Panc1 (cell line): ENCODE measurements at regions not wholly inside any gene's neighbourhood (a gene's known extent, or its start where the extent isn't known, plus 50 kb on each side); places are given as distances from the start of the nearest gene placed in this dataset.

Experiments
- ATAC-seq: fragments of 200-7000 bp; cut with Tn5 transposase; 2 replicates; pipeline ENCODE4 v1.9.1; 2020; ENCODE audit warnings: mild to moderate bottlenecking, moderate library complexity
- BruUV-seq: library from RNA; stranded (reverse); fragments of 400-500 nt; replicated peaks from 2 replicates; lab custom pipeline; 2021; lab: Mats Ljungman, UMichigan
- CTCF ChIA-PET: fragments of 300-600 bp; sonication (Branson Sonifier 250); formaldehyde crosslinking; loops from one replicate; lab custom pipeline; 2022; ENCODE audit warnings: antibody characterized with exemption; lab: Charles Lee
- POLR2A ChIA-PET: fragments of 300-600 bp; sonication (Branson Sonifier 250); formaldehyde crosslinking; loops from one replicate; lab custom pipeline; 2022; ENCODE audit warnings: antibody characterized with exemption; lab: Charles Lee
- DNase-seq: peaks from one replicate; pipeline ENCODE4 v3.0.0-alpha.2; 2010; ENCODE audit warnings: low read depth, low spot score
- H3K27ac ChIP-seq: 2 replicates; pipeline ENCODE4 v1.5.1; 2011; ENCODE audit warnings: mild to moderate bottlenecking, low read length, inconsistent platforms
- H3K27me3 ChIP-seq: fragments of 200-500 bp; sonication (Bioruptor generic); 2 replicates; pipeline ENCODE4 v1.6.0; 2014; ENCODE audit warnings: low read length, inconsistent platforms; ENCODE audit not compliant: control insufficient read depth, insufficient read depth
- H3K36me3 ChIP-seq: fragments of 200-500 bp; sonication (Bioruptor generic); 2 replicates; pipeline ENCODE4 v1.5.1; 2014; ENCODE audit warnings: inconsistent platforms, mild to moderate bottlenecking, low read length, moderate library complexity; ENCODE audit not compliant: control insufficient read depth, insufficient read depth
- H3K4me1 ChIP-seq: 2 replicates; pipeline ENCODE4 v1.5.1; 2011; ENCODE audit warnings: inconsistent platforms, mild to moderate bottlenecking, low read length, moderate library complexity; ENCODE audit not compliant: control insufficient read depth, insufficient read depth
- H3K4me3 ChIP-seq, 2 experiments: 2 replicates each; pipeline ENCODE4 v1.5.1; 2011 to 2012; ENCODE audit warnings: low read depth in 2 of 2, low read length in 2 of 2, mild to moderate bottlenecking in 2 of 2, inconsistent platforms in 1 of 2, moderate library complexity in 1 of 2
- H3K9me3 ChIP-seq: fragments of 200-500 bp; sonication (Bioruptor generic); 2 replicates; pipeline ENCODE4 v1.5.1; 2014; ENCODE audit warnings: low read depth, mild to moderate bottlenecking, inconsistent platforms, low read length, moderate library complexity; ENCODE audit not compliant: control insufficient read depth, insufficient read depth
- CTCF ChIP-seq: fragments of 450-650 bp; IDR thresholded peaks from 2 replicates; pipeline ENCODE4 v1.5.1; 2017; ENCODE audit warnings: mild to moderate bottlenecking
- POLR2AphosphoS5 ChIP-seq: IDR thresholded peaks from 2 replicates; pipeline ENCODE4 v1.6.1; 2012; ENCODE audit warnings: mild to moderate bottlenecking, low read depth, low read length, moderate library complexity
- REST ChIP-seq, 2 experiments: IDR thresholded peaks; 2 replicates each; pipeline ENCODE4 v1.6.1; 2011 to 2012; ENCODE audit warnings: low read depth in 2 of 2, control low read depth in 1 of 2, low read length in 1 of 2, mild to moderate bottlenecking in 1 of 2, moderate library complexity in 1 of 2; ENCODE audit not compliant: insufficient read depth in 1 of 2
- SIN3A ChIP-seq: IDR thresholded peaks from 2 replicates; pipeline ENCODE4 v1.6.1; 2012; ENCODE audit warnings: low read depth, mild to moderate bottlenecking, low read length, moderate library complexity, borderline replicate concordance; ENCODE audit not compliant: insufficient read depth
- TCF7L2 ChIP-seq: IDR thresholded peaks from 2 replicates; pipeline ENCODE4 v1.6.1; 2011; ENCODE audit warnings: mild to moderate bottlenecking, low read depth, low read length, inconsistent platforms
- in situ Hi-C: cut with HindIII; loops from 2 replicates; pipeline ENCODE4 v1.10.0; 2016; ENCODE audit warnings: low sequenced_read_pairs, low pct_unique_long_range_greater_than_20kb
- intact Hi-C: fragments of 100-400 bp; cut with micrococcal nuclease; formaldehyde crosslinking; loops from one replicate; pipeline ENCODE4 v1.10.0; 2022; ENCODE audit not compliant: unreplicated experiment

GRCh38 chr4:164287173-164287572 is 466.8 kb upstream of the SMIM31 start:
- TF ChIP-seq SIN3A (no peak), TCF7L2 (no peak), CTCF (no peak), REST (IDR thresholded peaks at IDR 0.05; ENCODE audit: insufficient read depth in 1 of 2, low read depth in 2 of 2, low read length in 1 of 2) (no peak), POLR2AphosphoS5 (no peak)
- CTCF ChIA-PET, result no interaction called here
- no peak for DNase-seq
- no peak overlapping the region for H3K4me3 ChIP-seq
- H3K36me3 ChIP-seq, result no peaks in the 10 kb centered on the region
- in situ Hi-C loops (no loop called here), intact Hi-C loops (no loop called here)
- BruUV-seq, result no TSS peak
- H3K27me3 ChIP-seq, result no peaks in the 10 kb centered on the region
- H3K4me1 ChIP-seq, result no peaks in the 10 kb centered on the region
- no peak overlapping the region for H3K27ac ChIP-seq
- no peaks in the 10 kb centered on the region for H3K9me3 ChIP-seq
- no peak for ATAC-seq
- POLR2A ChIA-PET, result no interaction called here

GRCh38 chr4:164288578-164288977 is 465.4 kb upstream of the SMIM31 start:
- ATAC-seq (no peak), DNase-seq (no peak)
- BruUV-seq, result no TSS peak
- TF ChIP-seq POLR2AphosphoS5, result no peak
- no peak for TF ChIP-seq CTCF
- TF ChIP-seq REST (IDR thresholded peaks at IDR 0.05; ENCODE audit: insufficient read depth in 1 of 2, low read depth in 2 of 2, low read length in 1 of 2), result no peak
- no peak for TF ChIP-seq SIN3A
- no peak for TF ChIP-seq TCF7L2
- H3K27me3 ChIP-seq, result no peaks in the 10 kb centered on the region
- no peaks in the 10 kb centered on the region for H3K9me3 ChIP-seq
- H3K27ac ChIP-seq, result no peak overlapping the region
- in situ Hi-C loops, result no loop called here
- H3K4me3 ChIP-seq, result no peak overlapping the region
- no peaks in the 10 kb centered on the region for H3K4me1 ChIP-seq
- POLR2A ChIA-PET, result no interaction called here
- no peaks in the 10 kb centered on the region for H3K36me3 ChIP-seq
- CTCF ChIA-PET, result no interaction called here
- intact Hi-C loops, result no loop called here
